ENCODE measurements at regions not wholly inside any gene's neighbourhood (a gene's known extent, or its start where the extent isn't known, plus 50 kb on each side); places are given as distances from the start of the nearest gene placed in this dataset.

GRCh38 chr2:180698668-180699067, 281.7 kb upstream of the UBE2E3 start:
- Mint-ChIP-seq H3K27ac (no peak overlapping the region; a peak in 1 of 7 replicates), H3K9me3 (no peaks in the 10 kb centered on the region), H3K4me1 (no peaks in the 10 kb centered on the region), H3K27me3 (ENCODE audit: low read depth) (no peaks in the 10 kb centered on the region), H3K4me3 (no peak overlapping the region), H3K36me3 (ENCODE audit: insufficient read depth in 1 of 3, low read depth in 3 of 3) (no peaks in the 10 kb centered on the region)
- Histone ChIP-seq H2AK5ac (ENCODE audit: insufficient read length, low read length) (no peak overlapping the region), H2BK15ac (ENCODE audit: low read depth, low read length) (no peak overlapping the region), H3K79me1 (ENCODE audit: insufficient read depth, low read depth, low read length, poor library complexity, severe bottlenecking) (no peaks in the 10 kb centered on the region), H2AFZ (ENCODE audit: low read length) (no peak overlapping the region), H4K20me1 (ENCODE audit: control insufficient read depth, insufficient read depth, insufficient read length) (no peaks in the 10 kb centered on the region), H3K56ac (ENCODE audit: insufficient read length, low read depth, low read length) (no peak overlapping the region), H2BK5ac (ENCODE audit: insufficient read length, low read length) (no peak overlapping the region), H3K27me3 (ENCODE audit: insufficient read depth, low read length) (no peaks in the 10 kb centered on the region), H3K4me1 (ENCODE audit: insufficient read depth, low read length) (no peaks in the 10 kb centered on the region; the same call in 1 of the 2 replicates), H3K9ac (ENCODE audit: extremely low read depth, insufficient read length, low read length) (no peak overlapping the region), H3K79me2 (ENCODE audit: insufficient read depth, low read length) (no peaks in the 10 kb centered on the region), H3K14ac (ENCODE audit: insufficient read depth, low read length) (no peak overlapping the region; the same call in 1 of the 2 replicates), H3K23ac (ENCODE audit: insufficient read length, low read depth, low read length) (no peak overlapping the region), H3K18ac (ENCODE audit: insufficient read length, low read depth, low read length) (no peak overlapping the region), H3K4me2 (ENCODE audit: insufficient read depth, insufficient read length, low read length) (no peak overlapping the region), H4K8ac (replicated peaks; ENCODE audit: insufficient read length, low read depth, low read length) (no peak overlapping the region), H3T11ph (ENCODE audit: low read length) (no peak overlapping the region), H4K91ac (ENCODE audit: insufficient read length, low read depth, low read length) (no peak overlapping the region), H2BK20ac (ENCODE audit: low read depth, low read length, poor library complexity, severe bottlenecking) (no peak overlapping the region), H3K23me2 (ENCODE audit: insufficient read length, low read depth, low read length, poor library complexity, severe bottlenecking) (no peaks in the 10 kb centered on the region), H2BK120ac (ENCODE audit: low read depth, low read length, poor library complexity, severe bottlenecking) (no peak overlapping the region), H3K4ac (ENCODE audit: low read depth, low read length) (no peak overlapping the region), H3K27ac (ENCODE audit: insufficient read length, low read depth, low read length) (no peak overlapping the region), H3K9me3 (ENCODE audit: control insufficient read depth, low read depth, low read length) (no peaks in the 10 kb centered on the region), H4K5ac (ENCODE audit: insufficient read length, low read depth, low read length) (no peak overlapping the region), H2BK12ac (ENCODE audit: insufficient read length, low read depth, low read length) (no peak overlapping the region)
- no CpG with 5 or more reads among the region's 3 CpGs for WGBS (ENCODE audit: extremely low coverage, insufficient read length, low lambda C conversion rate)
- no peak for DNase-seq
- TF ChIP-seq CTCF (conservative IDR thresholded peaks at IDR 0.05), result no peak

Data from H9 (cell line).